ENCODE measurements at regions not wholly inside any gene's neighbourhood (a gene's known extent, or its start where the extent isn't known, plus 50 kb on each side); places are given as distances from the start of the nearest gene placed in this dataset.

- no peak for DNase-seq
These were observed 496.1 kb downstream of the SHQ1 start for GRCh38 chr3:72352176-72352575.

GRCh38 chr3:72351536-72351935 is 496.7 kb downstream of the SHQ1 start:
- DNase-seq: no peak

- no peak for DNase-seq
These were observed 497.3 kb downstream of the SHQ1 start for GRCh38 chr3:72350761-72351505.

DNA sequence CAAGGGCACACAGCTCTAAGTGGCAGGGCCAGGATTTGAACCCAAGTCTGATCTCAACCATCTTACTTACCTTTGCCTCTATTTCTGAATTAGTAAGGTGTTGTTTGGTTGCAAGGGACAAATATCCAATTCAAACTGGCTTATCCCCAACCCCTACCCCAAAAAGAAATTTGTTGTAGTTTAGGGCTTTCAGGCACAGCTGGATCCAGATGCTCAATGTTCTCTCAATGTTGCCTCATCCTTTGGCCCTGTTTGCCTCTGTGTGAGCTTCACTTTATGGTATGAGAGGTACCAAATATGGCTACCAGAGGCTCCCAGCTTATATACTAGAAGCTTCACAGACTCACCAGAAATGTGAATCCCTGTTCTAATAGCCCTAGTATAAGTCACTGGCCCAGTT is 499.9 kb downstream of the SHQ1 start:
- no peak for DNase-seq

DNA sequence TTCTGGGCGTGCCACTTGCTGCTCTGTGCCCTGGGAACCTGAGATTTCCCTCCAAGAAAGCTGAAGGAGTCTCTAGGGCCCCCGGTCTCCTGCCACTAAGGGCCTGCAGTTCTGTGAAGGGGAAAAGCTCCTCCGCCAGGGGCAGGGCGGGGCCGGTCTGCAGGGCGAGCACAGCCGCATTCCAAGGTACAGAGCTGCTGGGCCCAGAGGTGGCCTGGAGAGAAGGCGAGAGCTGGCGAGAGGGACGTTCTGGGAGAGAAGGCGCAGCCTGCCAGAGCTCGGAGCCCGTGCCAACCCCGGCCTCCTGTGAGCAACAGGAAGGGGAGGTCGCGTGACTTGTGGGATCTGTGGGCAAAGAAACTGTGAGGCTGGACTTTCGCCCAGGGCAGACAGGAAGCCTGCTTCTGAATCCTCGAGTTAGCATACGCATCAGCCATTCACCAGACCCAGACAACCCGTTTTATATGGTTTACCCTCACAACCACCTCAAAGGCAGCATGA is 500.4 kb downstream of the SHQ1 start:
- peak in 1 of 2 experiments; percentile 9 for DNase-seq

DNA sequence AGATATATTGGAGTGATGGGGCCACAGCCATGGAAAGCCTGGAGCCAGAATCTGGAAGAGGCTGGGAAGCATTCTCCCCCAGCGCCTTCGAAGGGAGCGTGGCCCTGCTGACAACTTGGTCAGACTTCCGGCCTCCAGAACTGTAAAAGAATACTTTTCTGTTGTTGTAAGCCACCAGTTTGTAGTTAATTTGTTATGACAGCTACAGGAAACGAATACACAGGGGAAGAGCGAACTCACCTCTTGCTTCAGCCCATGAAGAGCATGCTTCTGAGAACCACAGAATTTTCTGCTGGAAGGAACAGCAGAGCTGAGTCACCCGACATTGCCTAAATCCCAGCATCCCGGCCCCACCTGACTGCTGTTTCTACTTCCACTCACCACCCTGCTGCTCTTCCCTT is 501.7 kb downstream of the SHQ1 start:
- DNase-seq: no peak

DNA sequence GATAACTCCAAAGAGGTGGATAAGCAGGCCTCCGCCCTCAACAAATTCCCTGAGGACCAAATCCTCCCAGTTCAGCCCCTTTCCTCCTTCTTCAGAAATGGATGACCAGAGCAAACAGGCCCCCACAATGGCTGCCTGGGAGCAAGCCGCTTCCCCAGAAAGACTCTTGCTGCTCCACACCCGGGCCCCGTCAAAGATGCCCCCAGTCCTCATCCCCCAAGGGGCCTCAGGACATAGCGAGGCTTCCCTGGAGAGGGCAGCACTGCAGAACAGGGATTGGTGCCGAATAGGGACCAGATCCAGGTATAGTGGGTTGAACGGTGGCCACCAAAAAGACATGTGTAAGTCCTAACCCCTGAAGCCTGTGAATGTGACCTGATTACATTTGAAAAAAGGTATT is 502.3 kb downstream of the SHQ1 start:
- DNase-seq: no peak

DNA sequence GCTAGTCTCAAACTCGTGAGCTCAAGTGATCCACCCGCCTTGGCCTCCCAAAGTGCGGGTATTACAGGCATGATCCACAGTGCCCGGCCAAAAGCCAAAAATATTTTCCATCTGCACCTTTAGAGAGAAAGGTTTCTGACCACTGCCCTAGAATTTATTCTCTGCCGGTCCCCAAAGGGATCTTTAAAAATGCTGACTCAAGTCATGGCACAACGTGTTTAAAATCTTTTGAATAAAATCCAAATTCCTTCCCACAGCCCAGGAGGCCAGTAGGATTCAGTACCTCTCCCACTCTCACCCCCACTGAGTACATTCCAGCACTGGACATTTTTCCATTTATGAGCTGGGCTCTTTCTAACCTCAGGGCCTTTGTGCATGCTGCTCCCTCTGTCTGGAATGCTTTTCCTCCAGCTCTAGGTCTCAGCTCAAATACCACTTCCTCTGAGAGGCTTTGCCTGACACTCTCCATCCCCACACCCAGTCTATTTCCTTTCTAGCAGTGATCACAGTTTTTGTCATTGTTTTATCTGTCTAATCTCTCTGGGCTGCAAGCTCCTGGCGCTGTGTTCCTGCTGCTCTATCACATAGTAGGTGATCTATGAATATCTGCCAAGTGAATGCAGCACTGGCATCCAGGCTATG is 502.9 kb downstream of the SHQ1 start:
- no peak for DNase-seq

DNA sequence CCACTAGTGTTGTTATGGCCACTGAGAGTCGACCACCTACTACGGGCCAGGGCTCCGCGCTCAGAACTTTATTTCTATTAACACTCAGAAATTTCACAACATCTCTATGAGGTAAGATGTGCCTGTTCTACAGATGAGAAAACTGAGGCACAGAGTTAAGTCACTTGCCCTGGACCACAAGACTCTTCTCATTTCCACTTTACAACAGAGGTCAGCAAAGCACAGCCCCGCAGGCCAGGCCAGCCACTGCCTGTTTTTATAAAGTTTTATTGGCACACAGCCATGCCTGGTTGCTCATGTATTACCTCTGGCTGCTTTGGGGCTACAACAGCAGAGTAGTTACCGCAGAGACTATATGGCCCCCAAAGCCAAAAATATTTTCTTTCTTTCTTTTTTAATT is 503.6 kb downstream of the SHQ1 start:
- no peak for DNase-seq

GRCh38 chr3:72344236-72344635 is 504.0 kb downstream of the SHQ1 start:
- no peak for DNase-seq

GRCh38 chr3:72343078-72343477 is 505.2 kb downstream of the SHQ1 start:
- no peak for DNase-seq

DNA sequence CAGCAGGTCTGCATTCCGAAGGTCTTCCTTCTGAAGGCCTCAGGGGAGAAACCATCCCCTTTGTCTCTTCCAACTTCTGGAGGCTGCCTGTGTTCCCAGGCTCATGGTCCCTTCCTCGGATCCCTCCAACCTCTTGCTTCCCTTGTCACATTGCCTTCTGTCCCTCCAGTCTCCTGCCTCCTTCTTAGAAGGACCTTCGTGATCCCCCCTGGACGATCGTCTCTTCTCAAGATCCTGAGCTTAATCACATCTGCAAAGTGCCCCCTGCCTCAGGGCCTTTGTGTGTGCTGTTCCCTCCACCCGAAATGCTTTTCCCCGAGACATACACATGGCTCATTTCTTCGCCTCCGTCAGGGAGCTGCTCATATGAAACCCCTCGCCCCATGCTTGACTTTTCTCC is 505.8 kb downstream of the SHQ1 start:
- DNase-seq: no peak

DNA sequence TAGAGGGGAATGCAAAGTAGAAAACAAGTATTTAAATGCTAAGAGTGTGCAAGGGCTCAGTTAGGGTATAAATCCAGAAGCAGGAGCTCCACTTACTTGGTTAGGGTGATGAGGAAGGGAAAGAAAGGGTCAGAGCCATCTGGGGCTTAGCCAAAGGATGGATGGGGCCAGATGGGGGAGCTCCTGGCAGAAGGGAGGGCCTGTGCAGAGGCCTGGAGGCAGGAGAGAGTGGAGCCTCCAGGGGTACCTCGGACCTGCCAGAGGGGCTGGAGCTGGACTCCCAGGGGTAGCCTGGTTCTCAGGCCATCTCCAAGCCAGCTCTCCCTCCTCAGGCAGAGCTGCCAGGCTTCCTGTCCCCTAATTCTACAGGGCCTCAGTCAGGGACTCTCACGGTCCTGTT is 506.3 kb downstream of the SHQ1 start:
- DNase-seq: no peak

DNA sequence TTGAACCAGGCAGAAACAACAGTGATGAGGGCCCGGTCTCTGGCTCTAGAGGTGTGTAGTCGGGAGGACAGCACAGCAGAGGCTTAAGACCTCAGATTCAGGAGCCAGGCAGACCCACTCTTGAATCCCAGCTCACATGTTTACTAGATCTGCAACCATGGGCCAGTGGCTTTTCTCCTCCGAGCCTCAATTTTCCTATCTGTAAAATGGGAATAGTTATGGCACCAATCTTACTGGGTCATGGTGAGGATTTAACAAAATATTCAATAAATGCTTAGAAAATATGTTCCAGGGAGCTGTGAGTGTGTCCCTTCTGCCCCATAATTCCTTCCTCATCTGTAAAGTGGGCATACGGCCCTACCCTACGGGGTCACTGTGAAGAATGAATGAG is 506.9 kb downstream of the SHQ1 start:
- no peak for DNase-seq

DNA sequence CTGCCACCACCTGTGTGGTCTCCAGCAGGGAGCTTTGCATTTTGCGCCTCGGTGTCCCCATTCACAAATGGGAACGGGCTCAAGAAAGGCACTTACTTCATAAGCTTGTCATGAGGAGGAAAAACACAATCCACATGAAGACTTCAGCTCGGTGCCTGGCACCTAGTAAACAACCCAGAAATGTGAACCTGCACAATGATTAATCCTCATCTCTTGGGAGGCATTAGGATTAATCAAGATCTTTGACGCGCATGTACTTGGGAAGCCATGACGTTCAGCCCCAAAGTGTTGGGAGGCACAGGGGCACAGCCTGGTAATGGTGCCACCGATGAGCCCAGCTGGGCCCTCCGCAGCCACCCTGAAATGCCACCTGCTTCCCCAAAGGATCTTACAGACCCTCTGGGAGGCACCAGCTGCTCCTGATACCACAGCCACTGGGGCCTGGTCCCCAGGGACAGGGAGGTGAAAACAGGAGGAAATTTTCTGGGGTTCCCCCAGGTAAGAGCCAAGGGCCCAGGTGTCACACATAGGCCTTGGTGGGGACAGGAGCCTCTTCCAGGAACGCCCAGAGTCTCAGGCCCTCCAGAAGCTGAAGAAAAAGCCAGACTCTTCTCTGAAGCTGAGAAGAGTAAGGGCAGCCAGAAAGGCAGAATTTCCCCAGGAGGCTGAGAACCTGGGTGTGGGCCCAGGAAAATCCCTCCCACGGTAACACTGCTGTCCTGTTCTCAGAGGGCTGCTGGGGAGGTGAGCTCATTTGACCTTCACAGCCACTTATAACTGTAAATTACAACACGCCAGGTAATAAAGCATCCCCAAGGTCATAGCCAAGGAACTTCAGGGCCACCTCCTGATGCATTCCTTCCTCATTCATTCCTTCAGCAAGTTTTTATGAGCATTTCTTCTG is 507.5 kb downstream of the SHQ1 start:
- no peak for DNase-seq

- no peak for DNase-seq
These were observed 508.2 kb downstream of the SHQ1 start for GRCh38 chr3:72340056-72340455.

- no peak for DNase-seq
These were observed 508.6 kb downstream of the SHQ1 start for GRCh38 chr3:72339670-72340030.

DNA sequence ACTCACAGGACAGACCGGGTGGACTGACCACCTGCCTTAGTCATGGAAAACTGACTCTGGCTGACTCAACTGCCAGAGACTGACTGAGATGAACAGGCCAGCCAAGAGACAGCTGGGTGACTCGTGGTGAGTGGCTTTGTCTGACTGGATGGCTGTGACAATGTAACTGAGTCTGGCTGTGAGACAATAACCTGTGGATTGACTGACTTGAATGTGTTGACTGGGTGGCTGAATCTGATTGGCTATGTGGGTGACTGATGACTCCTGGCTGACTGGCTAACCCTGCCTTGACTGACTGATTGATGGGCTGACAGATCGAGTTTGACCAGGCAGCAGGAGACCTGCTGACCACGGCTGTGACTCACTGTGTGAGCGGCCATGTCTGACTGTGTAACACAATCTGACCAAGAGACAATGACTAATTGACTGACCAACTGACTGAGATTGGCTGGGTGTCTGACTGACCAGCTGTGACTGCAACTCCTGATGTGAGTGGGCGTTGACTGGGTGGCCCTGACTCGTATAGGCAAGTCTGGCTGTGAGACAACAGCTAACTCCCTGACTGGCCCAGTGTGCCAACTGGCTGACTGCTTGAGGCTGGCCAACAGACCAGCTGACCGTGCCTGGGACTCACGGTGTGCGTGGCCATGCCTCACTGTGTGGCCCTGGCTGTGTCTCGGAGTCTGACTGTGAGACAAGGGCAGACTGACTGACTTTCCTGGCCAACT is 509.1 kb downstream of the SHQ1 start:
- DNase-seq: peak in 1 of 2 experiments; percentile 16

DNA sequence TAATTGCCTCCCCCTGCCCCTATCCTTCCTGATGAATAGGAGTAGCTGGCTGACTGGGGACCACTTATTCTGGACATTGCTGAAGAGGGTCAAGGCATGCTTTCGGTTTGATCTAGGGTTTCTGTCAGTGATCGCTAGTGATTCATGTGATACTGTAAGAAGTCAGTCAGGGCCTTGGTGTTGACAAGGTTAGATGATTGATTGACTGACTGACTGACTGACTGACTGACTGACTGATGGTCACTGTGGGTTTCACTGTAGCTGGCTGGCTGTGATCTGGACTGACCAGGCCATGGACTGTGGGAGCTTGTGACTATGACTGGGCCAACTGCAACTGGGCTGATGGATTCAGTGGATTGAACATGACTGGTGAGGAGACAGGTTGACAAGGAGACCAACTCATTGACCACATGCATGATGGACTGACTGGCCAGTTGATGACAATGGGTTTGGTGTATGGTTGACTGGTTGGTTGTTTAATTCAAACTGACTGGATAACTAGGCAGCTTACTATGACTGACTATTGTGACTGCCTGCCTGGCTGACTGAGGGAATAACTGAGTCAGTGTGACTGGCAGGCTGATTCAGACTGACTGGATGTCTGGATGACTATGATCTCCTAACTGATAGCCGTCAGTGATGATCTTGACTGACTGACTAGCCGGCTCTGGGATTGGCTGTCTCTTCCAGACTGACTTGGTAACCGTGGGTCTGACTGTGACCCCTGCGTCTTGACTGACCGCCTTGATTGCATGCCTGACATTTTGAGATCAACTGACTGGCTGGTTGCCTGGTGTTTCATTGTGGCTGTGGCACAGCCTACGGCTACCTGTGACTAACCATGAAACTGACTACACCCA is 509.9 kb downstream of the SHQ1 start:
- DNase-seq: no peak

DNA sequence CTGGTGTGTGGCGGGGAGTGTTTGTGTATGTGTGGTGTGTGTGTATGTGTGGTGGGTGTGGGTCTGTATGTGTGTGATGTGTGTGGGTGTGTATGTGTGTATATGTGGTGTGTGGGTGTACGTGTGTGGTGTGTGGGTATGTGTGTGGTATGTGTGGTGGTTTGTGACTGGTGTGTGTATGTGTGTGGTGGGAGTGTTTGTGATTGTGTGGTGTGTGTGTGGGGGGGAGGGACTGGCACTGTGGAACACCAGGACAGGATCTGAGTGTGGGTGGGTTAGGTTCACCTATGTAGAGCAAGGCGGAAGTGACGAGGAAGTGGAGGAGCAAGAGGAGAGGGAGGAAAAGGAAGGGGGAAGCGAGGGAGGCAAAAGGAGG is 510.8 kb downstream of the SHQ1 start:
- DNase-seq: no peak

DNA sequence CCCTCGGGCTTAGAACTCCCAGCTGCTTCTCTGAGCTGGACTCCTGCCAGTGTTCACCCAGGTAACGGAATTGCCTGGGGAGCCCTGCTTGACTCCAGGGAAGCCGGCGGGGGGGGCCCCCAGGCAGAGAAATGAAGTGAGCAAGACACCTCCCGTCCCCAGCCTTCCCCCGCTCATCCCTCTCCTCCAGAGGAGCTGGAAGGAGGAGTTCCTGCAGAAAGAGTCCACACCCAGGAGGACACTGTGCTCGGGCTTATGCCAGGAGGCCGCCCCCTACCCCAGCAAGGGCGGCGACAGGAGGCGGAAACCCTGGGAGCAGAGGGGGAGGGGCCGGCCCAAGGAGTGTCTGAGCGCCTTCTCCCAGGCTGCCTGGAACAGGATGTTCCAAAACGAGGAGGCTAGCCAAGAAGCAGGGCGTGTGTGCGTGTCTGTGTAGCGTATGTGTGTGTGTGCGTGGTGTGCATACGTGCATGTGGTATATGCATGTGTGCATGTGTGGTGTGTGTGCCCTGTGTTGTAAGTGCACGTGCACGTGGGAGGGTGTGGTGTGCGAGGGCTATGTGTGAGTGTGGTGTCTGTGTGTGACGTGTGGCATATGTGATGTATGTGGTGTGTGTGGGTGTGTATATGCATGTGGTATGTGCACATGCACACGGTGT is 511.3 kb downstream of the SHQ1 start:
- peak; percentile 41 to 77 for DNase-seq

All from SHP77 (cell line).